ENCODE measurements at regions not wholly inside any gene's neighbourhood (a gene's known extent, or its start where the extent isn't known, plus 50 kb on each side); places are given as distances from the start of the nearest gene placed in this dataset.

- H3K27ac ChIP-seq (ENCODE audit: low read length), result no peak overlapping the region
- no peak overlapping the region for H3K4me3 ChIP-seq (ENCODE audit: low read length)
- no peak overlapping the region for H3K9ac ChIP-seq (ENCODE audit: low read depth, low read length)
- no peaks in the 10 kb centered on the region; the same call in 1 of the 2 replicates for H3K4me1 ChIP-seq (ENCODE audit: insufficient read depth, low read length)
- no peaks in the 10 kb centered on the region for H3K36me3 ChIP-seq (ENCODE audit: insufficient read depth, low read depth, low read length)
- H3K9me3 ChIP-seq (ENCODE audit: insufficient read depth, low read depth, low read length), result no peaks in the 10 kb centered on the region
- no peaks in the 10 kb centered on the region for H3K27me3 ChIP-seq (ENCODE audit: insufficient read depth, low read length)
Measured at GRCh38 chr9:74317235-74317634, 179.9 kb upstream of the RORB start.

- H3K27me3 ChIP-seq (ENCODE audit: insufficient read depth, low read length), result no peaks in the 10 kb centered on the region
- no peaks in the 10 kb centered on the region for H3K9me3 ChIP-seq (ENCODE audit: insufficient read depth, low read depth, low read length)
- no peaks in the 10 kb centered on the region for H3K36me3 ChIP-seq (ENCODE audit: insufficient read depth, low read depth, low read length)
- H3K27ac ChIP-seq (ENCODE audit: low read length), result no peak overlapping the region
- no peak overlapping the region for H3K4me3 ChIP-seq (ENCODE audit: low read length)
- peaks cover 6% of the 10 kb centered on the region; the same call in 1 of the 2 replicates for H3K4me1 ChIP-seq (ENCODE audit: insufficient read depth, low read length)
- no peak overlapping the region for H3K9ac ChIP-seq (ENCODE audit: low read depth, low read length)
Measured at GRCh38 chr9:74321396-74321795, 175.7 kb upstream of the RORB start.

- Histone ChIP-seq H3K9ac (ENCODE audit: low read depth, low read length) (no peak overlapping the region), H3K4me1 (ENCODE audit: insufficient read depth, low read length) (peaks cover 6% of the 10 kb centered on the region; the same call in 1 of the 2 replicates), H3K27ac (ENCODE audit: low read length) (no peak overlapping the region), H3K27me3 (ENCODE audit: insufficient read depth, low read length) (no peaks in the 10 kb centered on the region), H3K36me3 (ENCODE audit: insufficient read depth, low read depth, low read length) (no peaks in the 10 kb centered on the region), H3K9me3 (ENCODE audit: insufficient read depth, low read depth, low read length) (no peaks in the 10 kb centered on the region), H3K4me3 (ENCODE audit: low read length) (no peak overlapping the region)
Measured at GRCh38 chr9:74322661-74323314, 174.3 kb upstream of the RORB start.

- no peak overlapping the region for H3K4me3 ChIP-seq (ENCODE audit: low read length)
- no peak overlapping the region for H3K9ac ChIP-seq (ENCODE audit: low read depth, low read length)
- H3K4me1 ChIP-seq (ENCODE audit: insufficient read depth, low read length), result no peaks in the 10 kb centered on the region
- no peaks in the 10 kb centered on the region for H3K27me3 ChIP-seq (ENCODE audit: insufficient read depth, low read length)
- no peaks in the 10 kb centered on the region for H3K36me3 ChIP-seq (ENCODE audit: insufficient read depth, low read depth, low read length)
- no peaks in the 10 kb centered on the region for H3K9me3 ChIP-seq (ENCODE audit: insufficient read depth, low read depth, low read length)
- H3K27ac ChIP-seq (ENCODE audit: low read length), result no peak overlapping the region
Measured at GRCh38 chr9:74330487-74331214, 166.5 kb upstream of the RORB start.

- H3K9ac ChIP-seq (ENCODE audit: low read depth, low read length), result no peak overlapping the region
- H3K27ac ChIP-seq (ENCODE audit: low read length), result no peak overlapping the region
- H3K36me3 ChIP-seq (ENCODE audit: insufficient read depth, low read depth, low read length), result no peaks in the 10 kb centered on the region
- no peak overlapping the region for H3K4me3 ChIP-seq (ENCODE audit: low read length)
- H3K4me1 ChIP-seq (ENCODE audit: insufficient read depth, low read length), result no peaks in the 10 kb centered on the region
- no peaks in the 10 kb centered on the region for H3K27me3 ChIP-seq (ENCODE audit: insufficient read depth, low read length)
- no peaks in the 10 kb centered on the region for H3K9me3 ChIP-seq (ENCODE audit: insufficient read depth, low read depth, low read length)
Measured at GRCh38 chr9:74331607-74332006, 165.5 kb upstream of the RORB start.

GRCh38 chr9:74333384-74334032 is 163.6 kb upstream of the RORB start:
- Histone ChIP-seq H3K9me3 (ENCODE audit: insufficient read depth, low read depth, low read length) (no peaks in the 10 kb centered on the region), H3K4me1 (ENCODE audit: insufficient read depth, low read length) (no peaks in the 10 kb centered on the region), H3K27me3 (ENCODE audit: insufficient read depth, low read length) (no peaks in the 10 kb centered on the region), H3K9ac (ENCODE audit: low read depth, low read length) (no peak overlapping the region), H3K36me3 (ENCODE audit: insufficient read depth, low read depth, low read length) (no peaks in the 10 kb centered on the region), H3K4me3 (ENCODE audit: low read length) (no peak overlapping the region), H3K27ac (ENCODE audit: low read length) (no peak overlapping the region)

GRCh38 chr9:74334271-74334670 is 162.9 kb upstream of the RORB start:
- no peak overlapping the region for H3K9ac ChIP-seq (ENCODE audit: low read depth, low read length)
- H3K4me3 ChIP-seq (ENCODE audit: low read length), result no peak overlapping the region
- no peaks in the 10 kb centered on the region for H3K36me3 ChIP-seq (ENCODE audit: insufficient read depth, low read depth, low read length)
- no peaks in the 10 kb centered on the region for H3K4me1 ChIP-seq (ENCODE audit: insufficient read depth, low read length)
- no peak overlapping the region for H3K27ac ChIP-seq (ENCODE audit: low read length)
- H3K9me3 ChIP-seq (ENCODE audit: insufficient read depth, low read depth, low read length), result no peaks in the 10 kb centered on the region
- no peaks in the 10 kb centered on the region for H3K27me3 ChIP-seq (ENCODE audit: insufficient read depth, low read length)

- no peak overlapping the region for H3K9ac ChIP-seq (ENCODE audit: low read depth, low read length)
- H3K4me1 ChIP-seq (ENCODE audit: insufficient read depth, low read length), result no peaks in the 10 kb centered on the region
- no peaks in the 10 kb centered on the region for H3K27me3 ChIP-seq (ENCODE audit: insufficient read depth, low read length)
- no peak overlapping the region for H3K27ac ChIP-seq (ENCODE audit: low read length)
- H3K4me3 ChIP-seq (ENCODE audit: low read length), result no peak overlapping the region
- H3K9me3 ChIP-seq (ENCODE audit: insufficient read depth, low read depth, low read length), result no peaks in the 10 kb centered on the region
- H3K36me3 ChIP-seq (ENCODE audit: insufficient read depth, low read depth, low read length), result no peaks in the 10 kb centered on the region
Measured at GRCh38 chr9:74336161-74336560, 161.0 kb upstream of the RORB start.

GRCh38 chr9:74348777-74349176 is 148.4 kb upstream of the RORB start:
- no peaks in the 10 kb centered on the region for H3K4me1 ChIP-seq (ENCODE audit: insufficient read depth, low read length)
- H3K4me3 ChIP-seq (ENCODE audit: low read length), result no peak overlapping the region
- H3K9ac ChIP-seq (ENCODE audit: low read depth, low read length), result no peak overlapping the region
- no peaks in the 10 kb centered on the region for H3K27me3 ChIP-seq (ENCODE audit: insufficient read depth, low read length)
- H3K9me3 ChIP-seq (ENCODE audit: insufficient read depth, low read depth, low read length), result no peaks in the 10 kb centered on the region
- no peak overlapping the region for H3K27ac ChIP-seq (ENCODE audit: low read length)
- H3K36me3 ChIP-seq (ENCODE audit: insufficient read depth, low read depth, low read length), result no peaks in the 10 kb centered on the region

GRCh38 chr9:74355107-74355506 is 142.0 kb upstream of the RORB start:
- Histone ChIP-seq H3K9ac (ENCODE audit: low read depth, low read length) (no peak overlapping the region), H3K27me3 (ENCODE audit: insufficient read depth, low read length) (no peaks in the 10 kb centered on the region), H3K4me1 (ENCODE audit: insufficient read depth, low read length) (no peaks in the 10 kb centered on the region), H3K9me3 (ENCODE audit: insufficient read depth, low read depth, low read length) (no peaks in the 10 kb centered on the region), H3K27ac (ENCODE audit: low read length) (no peak overlapping the region), H3K4me3 (ENCODE audit: low read length) (no peak overlapping the region), H3K36me3 (ENCODE audit: insufficient read depth, low read depth, low read length) (no peaks in the 10 kb centered on the region)

- Histone ChIP-seq H3K27ac (ENCODE audit: low read length) (no peak overlapping the region), H3K4me1 (ENCODE audit: insufficient read depth, low read length) (no peaks in the 10 kb centered on the region), H3K36me3 (ENCODE audit: insufficient read depth, low read depth, low read length) (no peaks in the 10 kb centered on the region), H3K4me3 (ENCODE audit: low read length) (no peak overlapping the region), H3K9me3 (ENCODE audit: insufficient read depth, low read depth, low read length) (no peaks in the 10 kb centered on the region), H3K27me3 (ENCODE audit: insufficient read depth, low read length) (no peaks in the 10 kb centered on the region), H3K9ac (ENCODE audit: low read depth, low read length) (no peak overlapping the region)
Measured at GRCh38 chr9:74357577-74357976, 139.6 kb upstream of the RORB start.

GRCh38 chr9:74358959-74359358 is 138.2 kb upstream of the RORB start:
- H3K4me1 ChIP-seq (ENCODE audit: insufficient read depth, low read length), result no peaks in the 10 kb centered on the region
- H3K9me3 ChIP-seq (ENCODE audit: insufficient read depth, low read depth, low read length), result no peaks in the 10 kb centered on the region
- no peak overlapping the region for H3K4me3 ChIP-seq (ENCODE audit: low read length)
- no peaks in the 10 kb centered on the region for H3K27me3 ChIP-seq (ENCODE audit: insufficient read depth, low read length)
- no peak overlapping the region for H3K9ac ChIP-seq (ENCODE audit: low read depth, low read length)
- H3K36me3 ChIP-seq (ENCODE audit: insufficient read depth, low read depth, low read length), result no peaks in the 10 kb centered on the region
- H3K27ac ChIP-seq (ENCODE audit: low read length), result no peak overlapping the region

Data from iPS-20b (cell line).